ENCODE measurements at regions not wholly inside any gene's neighbourhood (a gene's known extent, or its start where the extent isn't known, plus 50 kb on each side); places are given as distances from the start of the nearest gene placed in this dataset.

- intact Hi-C loops (cut with DNase I; ENCODE audit: low total_unique reads), result no loop called here
- WGBS, 2 donors, result 67 to 88% methylated on average over 1 of the region's 1 CpG
- TF ChIP-seq POLR2A (IDR thresholded peaks at IDR 0.05), result no peak
- TF ChIP-seq CTCF (IDR thresholded peaks at IDR 0.05), result no peak
Observed at GRCh38 chr2:116645155-116645554, 1169.3 kb upstream of the DDX18 start.

GRCh38 chr2:116668691-116669090 is 1145.8 kb upstream of the DDX18 start:
- WGBS, 2 donors, result 83 to 92% methylated on average over 1 of the region's 1 CpG

More at GRCh38 chr2:116645155-116645554, 1169.3 kb upstream of the DDX18 start:
- H3K4me3 ChIP-seq (ENCODE audit: low read depth, poor library complexity, severe bottlenecking), result no peak overlapping the region
- DNase-seq (ENCODE audit: low spot score in 2 of 2), result no peak

GRCh38 chr2:116669782-116670181 is 1144.7 kb upstream of the DDX18 start:
- no peak for DNase-seq (ENCODE audit: low spot score in 2 of 2)
- no peak overlapping the region for H3K4me3 ChIP-seq (ENCODE audit: low read depth, poor library complexity, severe bottlenecking)
- intact Hi-C loops (cut with DNase I; ENCODE audit: low total_unique reads), result no loop called here
- WGBS, 2 donors, result 81 to 83% methylated on average over 2 of the region's 2 CpGs
- TF ChIP-seq CTCF (IDR thresholded peaks at IDR 0.05), result no peak
- TF ChIP-seq POLR2A (IDR thresholded peaks at IDR 0.05), result no peak

More at GRCh38 chr2:116668691-116669090, 1145.8 kb upstream of the DDX18 start:
- intact Hi-C loops (cut with DNase I; ENCODE audit: low total_unique reads), result no loop called here
- no peak for DNase-seq (ENCODE audit: low spot score in 2 of 2)
- TF ChIP-seq CTCF (IDR thresholded peaks at IDR 0.05) (no peak), POLR2A (IDR thresholded peaks at IDR 0.05) (no peak)
- no peak overlapping the region for H3K4me3 ChIP-seq (ENCODE audit: low read depth, poor library complexity, severe bottlenecking)

GRCh38 chr2:116674188-116674587 is 1140.3 kb upstream of the DDX18 start:
- H3K4me3 ChIP-seq (ENCODE audit: low read depth, poor library complexity, severe bottlenecking), result no peak overlapping the region
- no peak for TF ChIP-seq CTCF (IDR thresholded peaks at IDR 0.05)
- no peak for TF ChIP-seq POLR2A (IDR thresholded peaks at IDR 0.05)
- intact Hi-C loops (cut with DNase I; ENCODE audit: low total_unique reads), result no loop called here
- no peak for DNase-seq (ENCODE audit: low spot score in 2 of 2)

- no peak overlapping the region for H3K4me3 ChIP-seq (ENCODE audit: low read depth, poor library complexity, severe bottlenecking)
- intact Hi-C loops (cut with DNase I; ENCODE audit: low total_unique reads), result no loop called here
- 54 to 76% methylated on average over 2 of the region's 2 CpGs for WGBS, 2 donors
- no peak for TF ChIP-seq POLR2A (IDR thresholded peaks at IDR 0.05)
- DNase-seq (ENCODE audit: low spot score in 2 of 2), result no peak
Observed at GRCh38 chr2:116676776-116677175, 1137.7 kb upstream of the DDX18 start.

- intact Hi-C loops (cut with DNase I; ENCODE audit: low total_unique reads), result no loop called here
- no peak for TF ChIP-seq POLR2A (IDR thresholded peaks at IDR 0.05)
- no peak for TF ChIP-seq CTCF (IDR thresholded peaks at IDR 0.05)
- no peak overlapping the region for H3K4me3 ChIP-seq (ENCODE audit: low read depth, poor library complexity, severe bottlenecking)
- DNase-seq (ENCODE audit: low spot score in 2 of 2), result no peak
Observed at GRCh38 chr2:116680256-116680936, 1134.1 kb upstream of the DDX18 start.

All from lower leg skin (tissue), 4 donors.